KBM-7 (cell line): ENCODE measurements at regions not wholly inside any gene's neighbourhood (a gene's known extent, or its start where the extent isn't known, plus 50 kb on each side); places are given as distances from the start of the nearest gene placed in this dataset.

ENCODE experiments used
- DNase-seq: peaks from one replicate; pipeline ENCODE4 v3.0.0-alpha.2; 2015
- in situ Hi-C: fragments of 300-500 bp; cut with MboI; formaldehyde crosslinking; loops from 2 replicates; pipeline ENCODE4 v1.14.3; 2020; ENCODE audit warnings: low sequenced_read_pairs, low pct_unique_long_range_greater_than_20kb, mixed read lengths

GRCh38 chr2:348361-348916 is 60.5 kb upstream of the ALKAL2 start:
- DNase-seq, result no peak
- in situ Hi-C loops, result no loop called here

DNA sequence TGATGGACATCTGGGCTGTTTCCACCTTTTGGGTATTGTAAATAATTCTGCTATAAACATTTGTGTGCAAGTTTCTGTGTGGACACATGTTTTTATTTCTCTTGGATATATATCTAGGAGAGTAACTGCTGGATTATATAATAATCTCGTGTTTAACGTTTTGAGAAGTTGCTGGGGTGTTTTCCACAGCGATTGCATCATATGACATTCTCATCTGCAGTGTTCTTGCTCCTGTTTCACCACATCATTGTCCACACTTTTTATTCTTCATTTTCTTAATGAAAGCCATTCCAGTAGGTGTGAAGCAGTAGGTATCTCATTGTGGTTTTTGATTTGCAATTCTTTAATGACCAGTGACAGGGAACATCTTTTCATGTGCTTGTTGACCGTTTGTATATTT is 56.9 kb upstream of the ALKAL2 start:
- no peak for DNase-seq
- in situ Hi-C loops, result no loop called here

DNA sequence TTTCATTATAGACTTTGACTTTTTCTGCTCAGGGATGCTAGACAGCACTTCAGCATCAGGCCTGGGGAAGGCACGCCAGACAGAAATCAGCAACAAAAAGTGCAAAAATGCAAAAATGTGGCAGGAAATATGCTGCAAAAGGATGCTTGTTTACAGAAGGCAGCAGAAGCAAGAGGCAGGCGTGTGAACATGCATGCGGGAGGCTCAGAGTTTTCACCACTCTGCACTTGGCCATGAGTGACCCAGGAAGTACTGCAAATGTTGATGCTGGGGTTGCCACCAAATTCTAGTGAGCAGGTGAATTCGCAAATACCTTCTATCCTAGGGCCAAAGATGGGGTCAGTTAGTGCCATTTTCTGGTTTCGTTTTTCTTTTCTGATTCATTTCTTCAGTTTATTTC is 55.5 kb upstream of the ALKAL2 start:
- no peak for DNase-seq

DNA sequence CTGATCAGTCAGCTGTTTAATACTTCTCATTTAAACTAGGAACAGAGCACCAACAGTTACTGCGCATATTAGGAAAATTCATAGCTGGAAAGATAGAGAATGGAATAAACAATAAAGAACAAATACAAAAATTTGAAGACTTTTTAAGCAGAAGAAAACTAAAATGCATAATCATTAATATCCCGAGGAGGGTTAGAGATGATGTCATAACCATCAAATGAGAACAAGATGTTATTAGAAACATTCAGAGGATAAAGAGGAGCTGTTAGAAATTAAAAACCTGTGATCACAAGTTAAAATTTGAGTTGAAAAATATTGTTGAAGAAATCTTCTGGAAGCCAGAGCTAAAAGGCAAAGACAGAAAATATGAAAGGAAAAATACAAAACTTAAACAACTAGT is 54.0 kb upstream of the ALKAL2 start:
- no peak for DNase-seq
- in situ Hi-C loops, result no loop called here

More for the DNA sequence above, 55.5 kb upstream of the ALKAL2 start:
- in situ Hi-C loops, result no loop called here

GRCh38 chr2:341017-341542 is 53.2 kb upstream of the ALKAL2 start:
- in situ Hi-C loops, result no loop called here
- no peak for DNase-seq
